ENCODE measurements at regions not wholly inside any gene's neighbourhood (a gene's known extent, or its start where the extent isn't known, plus 50 kb on each side); places are given as distances from the start of the nearest gene placed in this dataset.

DNA sequence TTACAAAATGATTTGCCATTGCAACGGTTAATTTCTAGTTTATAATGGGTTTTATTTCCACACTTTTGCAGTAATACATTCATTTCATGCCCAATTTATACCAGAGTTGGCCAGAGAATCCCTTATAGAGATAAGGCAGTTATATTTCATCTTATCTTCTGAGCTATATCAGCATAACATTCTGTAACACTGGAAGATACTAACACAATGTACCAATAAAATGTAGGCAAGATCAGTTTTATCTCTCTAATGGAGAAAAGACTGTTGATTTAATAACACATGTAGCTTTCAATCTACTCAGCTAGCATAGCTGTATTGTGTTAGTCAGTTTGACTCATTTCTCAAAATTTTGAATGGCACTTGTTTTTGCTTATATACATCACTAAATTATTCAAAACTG is 738.6 kb downstream of the TRAM1L1 start:
- no peaks in the 10 kb centered on the region; a peak in 1 of 4 replicates for H3K4me1 ChIP-seq (ENCODE audit: control insufficient read depth in 1 of 2, insufficient read depth in 2 of 2, low read depth in 1 of 2, low read length in 1 of 2)
- WGBS (ENCODE audit: low lambda C conversion rate): 10% methylated on average over 1 of the region's 1 CpG
- H3K9ac ChIP-seq: no peak overlapping the region
- CTCF ChIA-PET: interaction anchor here (0.9 kb wide), 1 partner anchor 17 kb away, joined by 3 read pairs; no protein-coding TSS in a partner anchor
- H3K4me3 ChIP-seq (ENCODE audit: low read depth in 2 of 2, low read length in 1 of 2): no peak overlapping the region
- TF ChIP-seq RCOR1 (IDR thresholded peaks at IDR 0.05; ENCODE audit: low read length) (peak; percentile 71; the same call in 1 of the 2 replicates), GATA2 (CRISPR knock-in tag; IDR thresholded peaks at IDR 0.05) (peak; percentile 68), SMC3 (IDR thresholded peaks at IDR 0.05; ENCODE audit: low read depth, low read length) (no peak), EP300 (IDR thresholded peaks at IDR 0.05; ENCODE audit: borderline replicate concordance in 1 of 2, low read depth in 1 of 2, low read length in 1 of 2) (0 out of 4 replicates have a peak, but pooled peaks of 1 of the 2 experiments have one; percentile 21), SIN3A (IDR thresholded peaks at IDR 0.05; ENCODE audit: borderline replicate concordance, low read depth, low read length) (no peak)
- no peak overlapping the region for H2AFZ ChIP-seq (ENCODE audit: low read depth)
- no peaks in the 10 kb centered on the region for H4K20me1 ChIP-seq (ENCODE audit: insufficient read depth)
- H3K27me3 ChIP-seq (ENCODE audit: insufficient read depth): no peaks in the 10 kb centered on the region
- H3K79me2 ChIP-seq (ENCODE audit: insufficient read depth): no peaks in the 10 kb centered on the region
- H3F3A ChIP-seq (replicated peaks; ENCODE audit: insufficient read depth): no peaks in the 10 kb centered on the region
- DNase-seq: no peak
- POLR2A ChIA-PET: no interaction called here
- H3K36me3 ChIP-seq (replicated peaks in 1 of 2; ENCODE audit: control insufficient read depth in 1 of 2, insufficient read depth in 2 of 2, low read length in 1 of 2): no peaks in the 10 kb centered on the region
- H3K27ac ChIP-seq (ENCODE audit: low read depth in 2 of 2, low read length in 1 of 2): no peak overlapping the region
- H3K4me2 ChIP-seq: no peak overlapping the region
- H3K9me3 ChIP-seq: no peaks in the 10 kb centered on the region
- no peaks in the 10 kb centered on the region for H3K9me2 ChIP-seq

DNA sequence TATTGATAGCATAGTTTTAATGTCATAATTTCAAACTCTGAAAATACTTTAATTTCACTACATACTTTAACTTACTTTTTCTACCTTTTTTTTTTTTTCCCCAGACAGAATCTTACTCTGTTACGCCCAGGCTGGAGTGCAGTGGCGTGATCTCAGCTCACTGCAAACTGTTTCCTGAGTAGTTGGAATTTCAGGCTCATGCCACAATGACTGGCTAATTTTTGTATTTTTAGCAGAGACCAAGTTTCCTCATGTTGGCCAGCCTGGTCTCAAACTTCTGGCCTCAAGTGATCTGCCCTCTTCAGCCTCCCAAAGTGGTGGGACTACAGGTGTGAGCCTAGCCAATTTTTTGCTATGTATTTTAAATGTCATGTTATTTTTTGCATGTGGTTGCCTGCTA is 741.6 kb downstream of the TRAM1L1 start:
- H3K27ac ChIP-seq (ENCODE audit: low read depth in 2 of 2, low read length in 1 of 2): no peak overlapping the region
- no peak overlapping the region for H3K4me2 ChIP-seq
- H2AFZ ChIP-seq (ENCODE audit: low read depth): no peak overlapping the region
- H3K27me3 ChIP-seq (ENCODE audit: insufficient read depth): no peaks in the 10 kb centered on the region
- no peaks in the 10 kb centered on the region; a peak in 1 of 4 replicates for H3K4me1 ChIP-seq (ENCODE audit: control insufficient read depth in 1 of 2, insufficient read depth in 2 of 2, low read depth in 1 of 2, low read length in 1 of 2)
- TF ChIP-seq, protein P1, sequence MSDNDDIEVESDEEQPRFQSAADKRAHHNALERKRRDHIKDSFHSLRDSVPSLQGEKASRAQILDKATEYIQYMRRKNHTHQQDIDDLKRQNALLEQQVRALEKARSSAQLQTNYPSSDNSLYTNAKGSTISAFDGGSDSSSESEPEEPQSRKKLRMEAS (IDR thresholded peaks at IDR 0.05; ENCODE audit: low read depth): no peak
- no peak for TF ChIP-seq MXI1 (IDR thresholded peaks at IDR 0.05; ENCODE audit: low read depth, low read length)
- no peak for TF ChIP-seq RAD21 (IDR thresholded peaks at IDR 0.05; ENCODE audit: low read length)
- no peak for TF ChIP-seq EP300 (IDR thresholded peaks at IDR 0.05; ENCODE audit: borderline replicate concordance in 1 of 2, low read depth in 1 of 2, low read length in 1 of 2)
- TF ChIP-seq TAF1 (IDR thresholded peaks at IDR 0.05; ENCODE audit: borderline replicate concordance, low read depth, low read length): no peak
- TF ChIP-seq, protein P2, sequence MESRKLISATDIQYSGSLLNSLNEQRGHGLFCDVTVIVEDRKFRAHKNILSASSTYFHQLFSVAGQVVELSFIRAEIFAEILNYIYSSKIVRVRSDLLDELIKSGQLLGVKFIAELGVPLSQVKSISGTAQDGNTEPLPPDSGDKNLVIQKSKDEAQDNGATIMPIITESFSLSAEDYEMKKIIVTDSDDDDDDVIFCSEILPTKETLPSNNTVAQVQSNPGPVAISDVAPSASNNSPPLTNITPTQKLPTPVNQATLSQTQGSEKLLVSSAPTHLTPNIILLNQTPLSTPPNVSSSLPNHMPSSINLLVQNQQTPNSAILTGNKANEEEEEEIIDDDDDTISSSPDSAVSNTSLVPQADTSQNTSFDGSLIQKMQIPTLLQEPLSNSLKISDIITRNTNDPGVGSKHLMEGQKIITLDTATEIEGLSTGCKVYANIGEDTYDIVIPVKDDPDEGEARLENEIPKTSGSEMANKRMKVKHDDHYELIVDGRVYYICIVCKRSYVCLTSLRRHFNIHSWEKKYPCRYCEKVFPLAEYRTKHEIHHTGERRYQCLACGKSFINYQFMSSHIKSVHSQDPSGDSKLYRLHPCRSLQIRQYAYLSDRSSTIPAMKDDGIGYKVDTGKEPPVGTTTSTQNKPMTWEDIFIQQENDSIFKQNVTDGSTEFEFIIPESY (IDR thresholded peaks at IDR 0.05; ENCODE audit: borderline replicate concordance, low read depth): no peak
- no peak for TF ChIP-seq MEF2A (IDR thresholded peaks at IDR 0.05; ENCODE audit: borderline replicate concordance, low read depth)
- TF ChIP-seq RFX5 (IDR thresholded peaks at IDR 0.05; ENCODE audit: low read length): no peak
- no peak for TF ChIP-seq NRF1 (IDR thresholded peaks at IDR 0.05; ENCODE audit: low read depth, low read length)
- H3K4me3 ChIP-seq (ENCODE audit: low read depth in 2 of 2, low read length in 1 of 2): no peak overlapping the region
- H3K9me2 ChIP-seq: no peaks in the 10 kb centered on the region
- ChIA-PET POLR2A (no interaction called here), CTCF (no interaction called here)
- H3K36me3 ChIP-seq (replicated peaks in 1 of 2; ENCODE audit: control insufficient read depth in 1 of 2, insufficient read depth in 2 of 2, low read length in 1 of 2): no peaks in the 10 kb centered on the region
- WGBS (ENCODE audit: low lambda C conversion rate): 88% methylated on average over 2 of the region's 2 CpGs
- no peak for DNase-seq
- no peaks in the 10 kb centered on the region for H3K79me2 ChIP-seq (ENCODE audit: insufficient read depth)
- H3F3A ChIP-seq (replicated peaks; ENCODE audit: insufficient read depth): no peaks in the 10 kb centered on the region
- no peak overlapping the region for H3K9ac ChIP-seq
- no peaks in the 10 kb centered on the region for H3K9me3 ChIP-seq
- no peaks in the 10 kb centered on the region for H4K20me1 ChIP-seq (ENCODE audit: insufficient read depth)
